T-helper 17 cell (primary cell): ENCODE measurements at regions not wholly inside any gene's neighbourhood (a gene's known extent, or its start where the extent isn't known, plus 50 kb on each side); places are given as distances from the start of the nearest gene placed in this dataset.
"Not testable (repeated sequence)": the region's sequence is repeated elsewhere in the genome, so short reads cannot be mapped to it uniquely, and the experiment has no call there.

Source experiments
- ATAC-seq: fragments of 150-1000 bp; cut with Tn5 transposase; 2 replicates; pipeline ENCODE4 v1.10.0; 2021; ENCODE audit warnings: mild to moderate bottlenecking, moderate library complexity
- DNase-seq, 3 donors: peaks; one replicate each; pipeline versions ENCODE4 v3.0.0 to v3.0.0-alpha.2; 2020 to 2021
- H3K9me3 ChIP-seq: one replicate; pipeline ENCODE4 v1.7.0; 2013; ENCODE audit warnings: low read length, mild to moderate bottlenecking; ENCODE audit not compliant: control insufficient read depth, poor library complexity, severe bottlenecking
- H3K27ac Mint-ChIP-seq: one replicate; pipeline ENCODE4 v1.8.0; 2022; ENCODE audit warnings: mild to moderate bottlenecking, moderate library complexity, mixed read lengths
- H3K27me3 Mint-ChIP-seq: one replicate; pipeline ENCODE4 v1.8.0; 2022; ENCODE audit warnings: mixed read lengths
- H3K36me3 Mint-ChIP-seq: one replicate; pipeline ENCODE4 v1.8.0; 2022; ENCODE audit warnings: low read depth, mixed read lengths
- H3K4me1 Mint-ChIP-seq: one replicate; pipeline ENCODE4 v1.8.0; 2022; ENCODE audit warnings: mild to moderate bottlenecking, mixed read lengths
- H3K4me3 Mint-ChIP-seq: one replicate; pipeline ENCODE4 v1.8.0; 2022; ENCODE audit warnings: mild to moderate bottlenecking, moderate library complexity, mixed read lengths

GRCh38 chr9:106773750-106774149, 89.2 kb upstream of the ZNF462 start:
- DNase-seq (no peak), ATAC-seq (no peak)
- Mint-ChIP-seq H3K27me3 (no peaks in the 10 kb centered on the region), H3K27ac (no peak overlapping the region), H3K4me1 (no peaks in the 10 kb centered on the region), H3K4me3 (no peak overlapping the region), H3K36me3 (no peaks in the 10 kb centered on the region)
- H3K9me3 ChIP-seq = no peaks in the 10 kb centered on the region

GRCh38 chr9:106775960-106776359, 87.0 kb upstream of the ZNF462 start:
- no peak overlapping the region for H3K4me3 Mint-ChIP-seq
- no peaks in the 10 kb centered on the region for H3K27me3 Mint-ChIP-seq
- H3K4me1 Mint-ChIP-seq = no peaks in the 10 kb centered on the region
- H3K9me3 ChIP-seq = no peaks in the 10 kb centered on the region
- DNase-seq (no peak), ATAC-seq (no peak)
- H3K36me3 Mint-ChIP-seq = no peaks in the 10 kb centered on the region
- no peak overlapping the region for H3K27ac Mint-ChIP-seq

GRCh38 chr9:106779796-106780195, 83.2 kb upstream of the ZNF462 start:
- DNase-seq (no peak), ATAC-seq (no peak)
- H3K4me1 Mint-ChIP-seq = no peaks in the 10 kb centered on the region
- H3K9me3 ChIP-seq = no peaks in the 10 kb centered on the region
- H3K36me3 Mint-ChIP-seq = no peaks in the 10 kb centered on the region
- no peaks in the 10 kb centered on the region for H3K27me3 Mint-ChIP-seq
- H3K27ac Mint-ChIP-seq = no peak overlapping the region
- no peak overlapping the region for H3K4me3 Mint-ChIP-seq

- DNase-seq (no peak), ATAC-seq (no peak)
- Mint-ChIP-seq H3K27ac (no peak overlapping the region), H3K4me1 (no peaks in the 10 kb centered on the region), H3K27me3 (no peaks in the 10 kb centered on the region), H3K4me3 (no peak overlapping the region), H3K36me3 (no peaks in the 10 kb centered on the region)
- H3K9me3 ChIP-seq = no peaks in the 10 kb centered on the region
These were observed 79.8 kb upstream of the ZNF462 start for GRCh38 chr9:106783121-106783520.

GRCh38 chr9:106784076-106784475, 78.9 kb upstream of the ZNF462 start:
- ATAC-seq (no peak), DNase-seq (no peak)
- Mint-ChIP-seq H3K36me3 (no peaks in the 10 kb centered on the region), H3K4me3 (no peak overlapping the region), H3K27ac (no peak overlapping the region), H3K4me1 (no peaks in the 10 kb centered on the region), H3K27me3 (no peaks in the 10 kb centered on the region)
- H3K9me3 ChIP-seq = no peaks in the 10 kb centered on the region

GRCh38 chr9:106785200-106785599, 77.8 kb upstream of the ZNF462 start:
- Mint-ChIP-seq H3K4me3 (no peak overlapping the region), H3K36me3 (no peaks in the 10 kb centered on the region), H3K27ac (no peak overlapping the region), H3K27me3 (no peaks in the 10 kb centered on the region), H3K4me1 (no peaks in the 10 kb centered on the region)
- DNase-seq = no peak
- no peak for ATAC-seq
- no peaks in the 10 kb centered on the region for H3K9me3 ChIP-seq

GRCh38 chr9:106788021-106788420, 74.9 kb upstream of the ZNF462 start:
- H3K9me3 ChIP-seq, H3K4me3 Mint-ChIP-seq, H3K36me3 Mint-ChIP-seq, H3K27me3 Mint-ChIP-seq, ATAC-seq, H3K27ac Mint-ChIP-seq, DNase-seq, H3K4me1 Mint-ChIP-seq: not testable (repeated sequence)

GRCh38 chr9:106795031-106795430, 67.9 kb upstream of the ZNF462 start:
- no peaks in the 10 kb centered on the region for H3K27me3 Mint-ChIP-seq
- no peak overlapping the region for H3K27ac Mint-ChIP-seq
- H3K4me1 Mint-ChIP-seq = no peaks in the 10 kb centered on the region
- H3K36me3 Mint-ChIP-seq = no peaks in the 10 kb centered on the region
- ATAC-seq (no peak), DNase-seq (no peak)
- no peaks in the 10 kb centered on the region for H3K9me3 ChIP-seq
- no peak overlapping the region for H3K4me3 Mint-ChIP-seq

GRCh38 chr9:106796771-106797170, 66.2 kb upstream of the ZNF462 start:
- no peak overlapping the region for H3K27ac Mint-ChIP-seq
- H3K27me3 Mint-ChIP-seq = no peaks in the 10 kb centered on the region
- DNase-seq (no peak), ATAC-seq (no peak)
- no peaks in the 10 kb centered on the region for H3K9me3 ChIP-seq
- H3K36me3 Mint-ChIP-seq = no peaks in the 10 kb centered on the region
- no peaks in the 10 kb centered on the region for H3K4me1 Mint-ChIP-seq
- H3K4me3 Mint-ChIP-seq = no peak overlapping the region

GRCh38 chr9:106797299-106797698, 65.7 kb upstream of the ZNF462 start:
- no peak for DNase-seq
- H3K9me3 ChIP-seq = no peaks in the 10 kb centered on the region
- ATAC-seq = no peak
- Mint-ChIP-seq H3K27me3 (no peaks in the 10 kb centered on the region), H3K4me3 (no peak overlapping the region), H3K36me3 (no peaks in the 10 kb centered on the region), H3K4me1 (no peaks in the 10 kb centered on the region), H3K27ac (no peak overlapping the region)

- no peaks in the 10 kb centered on the region for H3K36me3 Mint-ChIP-seq
- no peaks in the 10 kb centered on the region for H3K4me1 Mint-ChIP-seq
- ATAC-seq = no peak
- H3K27ac Mint-ChIP-seq = no peak overlapping the region
- H3K27me3 Mint-ChIP-seq = no peaks in the 10 kb centered on the region
- H3K9me3 ChIP-seq = no peaks in the 10 kb centered on the region
- no peak overlapping the region for H3K4me3 Mint-ChIP-seq
- DNase-seq = no peak
These were observed 64.8 kb upstream of the ZNF462 start for GRCh38 chr9:106798016-106798799.

GRCh38 chr9:106799152-106799551, 63.8 kb upstream of the ZNF462 start:
- Mint-ChIP-seq H3K36me3 (no peaks in the 10 kb centered on the region), H3K4me1 (no peaks in the 10 kb centered on the region), H3K27me3 (no peaks in the 10 kb centered on the region), H3K27ac (no peak overlapping the region), H3K4me3 (no peak overlapping the region)
- ATAC-seq = no peak
- H3K9me3 ChIP-seq = no peaks in the 10 kb centered on the region
- DNase-seq = no peak

- H3K36me3 Mint-ChIP-seq = no peaks in the 10 kb centered on the region
- no peaks in the 10 kb centered on the region for H3K27me3 Mint-ChIP-seq
- H3K27ac Mint-ChIP-seq = no peak overlapping the region
- ATAC-seq (no peak), DNase-seq (no peak)
- no peaks in the 10 kb centered on the region for H3K9me3 ChIP-seq
- H3K4me1 Mint-ChIP-seq = no peaks in the 10 kb centered on the region
- H3K4me3 Mint-ChIP-seq = no peak overlapping the region
These were observed 62.2 kb upstream of the ZNF462 start for GRCh38 chr9:106800701-106801270.

GRCh38 chr9:106801816-106802215, 61.1 kb upstream of the ZNF462 start:
- Mint-ChIP-seq H3K36me3 (no peaks in the 10 kb centered on the region), H3K27me3 (no peaks in the 10 kb centered on the region), H3K4me3 (no peak overlapping the region), H3K27ac (no peak overlapping the region), H3K4me1 (no peaks in the 10 kb centered on the region)
- no peak for ATAC-seq
- H3K9me3 ChIP-seq = no peaks in the 10 kb centered on the region
- DNase-seq = no peak
